HepG2 (cell line): ENCODE measurements at regions not wholly inside any gene's neighbourhood (a gene's known extent, or its start where the extent isn't known, plus 50 kb on each side); places are given as distances from the start of the nearest gene placed in this dataset.
A peak's percentile ranks its signal among the peaks of the same experiment; 100 is the strongest.

Source experiments
- ARID2 ChIP-seq: sonication (generic); formaldehyde crosslinking; IDR thresholded peaks from 2 replicates; pipeline ENCODE4 v1.8.1; 2022; ENCODE audit warnings: mild to moderate bottlenecking, missing genetic modification reagents, borderline replicate concordance
- ARID3A ChIP-seq: IDR thresholded peaks from 2 replicates; pipeline ENCODE4 v1.6.1; 2012; ENCODE audit warnings: low read depth, low read length, improper control_type of control experiment
- BCL6 ChIP-seq: IDR thresholded peaks from 2 replicates; pipeline ENCODE4 v1.6.1; 2016; ENCODE audit warnings: missing genetic modification reagents, missing compliant biosample characterization
- CEBPG ChIP-seq: IDR thresholded peaks from 2 replicates; pipeline ENCODE4 v1.6.1; 2016
- CHD4 ChIP-seq: fragments of 200-600 bp; sonication (generic); IDR thresholded peaks from 2 replicates; pipeline ENCODE4 v1.7.0; 2017; ENCODE audit warnings: mild to moderate bottlenecking, low read length, borderline replicate concordance
- GATAD2A ChIP-seq: IDR thresholded peaks from 2 replicates; pipeline ENCODE4 v1.6.1; 2016
- HNF4G ChIP-seq, 2 experiments: sonication (generic) in 1 of 2; formaldehyde crosslinking in 1 of 2; IDR thresholded peaks; 2 replicates each; pipeline versions ENCODE4 v1.4.0 to v1.6.1; 2011 to 2020; ENCODE audit warnings: borderline replicate concordance in 2 of 2, low read depth in 2 of 2, mild to moderate bottlenecking in 2 of 2, low read length in 1 of 2, missing genetic modification reagents in 1 of 2, moderate library complexity in 1 of 2
- HNRNPK ChIP-seq: fragments of 200-400 bp; formaldehyde crosslinking; IDR thresholded peaks from 2 replicates; pipeline ENCODE4 v1.6.1; 2018; ENCODE audit warnings: low read length, low read depth, moderate library complexity, mild to moderate bottlenecking; ENCODE audit not compliant: poor library complexity, severe bottlenecking
- KDM2A ChIP-seq: sonication (generic); formaldehyde crosslinking; IDR thresholded peaks from 2 replicates; pipeline ENCODE4 v1.4.0; 2020; ENCODE audit warnings: low read depth, missing genetic modification reagents, borderline replicate concordance
- KDM4B ChIP-seq: sonication (generic); formaldehyde crosslinking; IDR thresholded peaks from 2 replicates; pipeline ENCODE4 v1.4.0; 2020; ENCODE audit warnings: missing genetic modification reagents
- LRRFIP1 ChIP-seq: sonication (generic); formaldehyde crosslinking; conservative IDR thresholded peaks from 2 replicates; pipeline ENCODE4 v1.4.0; 2020; ENCODE audit warnings: missing genetic modification reagents
- SOX6 ChIP-seq, 2 experiments: fragments of 450-650 bp in 1 of 2; sonication (generic) in 1 of 2; formaldehyde crosslinking in 1 of 2; IDR thresholded peaks; 2 replicates each; pipeline versions ENCODE4 v1.4.0 to v1.6.1; 2017 to 2020; ENCODE audit warnings: antibody characterized with exemption in 1 of 2, mild to moderate bottlenecking in 1 of 2, missing genetic modification reagents in 1 of 2
- TBL1XR1 ChIP-seq: fragments of 150-350 bp; IDR thresholded peaks from 2 replicates; pipeline ENCODE4 v1.6.1; 2014; ENCODE audit warnings: borderline replicate concordance, low read length; ENCODE audit not compliant: partially characterized antibody
- TOE1 ChIP-seq: sonication (generic); formaldehyde crosslinking; IDR thresholded peaks from 2 replicates; pipeline ENCODE4 v1.4.0; 2020; ENCODE audit warnings: mild to moderate bottlenecking, missing genetic modification reagents
- ZFP41 ChIP-seq: sonication (generic); formaldehyde crosslinking; IDR thresholded peaks from 2 replicates; pipeline ENCODE4 v1.4.0; 2020; ENCODE audit warnings: mild to moderate bottlenecking, missing genetic modification reagents, borderline replicate concordance
- ZNF644 ChIP-seq: IDR thresholded peaks from 2 replicates; pipeline ENCODE4 v1.6.1; 2016; ENCODE audit warnings: low read depth
- TF ChIP-seq, protein P1 (sequence below): sonication (generic); formaldehyde crosslinking; IDR thresholded peaks from 2 replicates; pipeline ENCODE4 v1.8.0; 2022; ENCODE audit warnings: missing genetic modification reagents, mild to moderate bottlenecking, inconsistent platforms, borderline replicate concordance
- TF ChIP-seq, protein P2 (sequence below): sonication (generic); formaldehyde crosslinking; IDR thresholded peaks from 2 replicates; pipeline ENCODE4 v1.8.0; 2022; ENCODE audit warnings: mild to moderate bottlenecking, missing genetic modification reagents
- TF ChIP-seq, protein P3 (sequence below): IDR thresholded peaks from 2 replicates; pipeline ENCODE4 v1.6.1; 2016
- TF ChIP-seq, protein P4 (sequence below): sonication (generic); formaldehyde crosslinking; IDR thresholded peaks from 2 replicates; pipeline ENCODE4 v1.5.0; 2020; ENCODE audit warnings: mild to moderate bottlenecking, missing genetic modification reagents

DNA sequence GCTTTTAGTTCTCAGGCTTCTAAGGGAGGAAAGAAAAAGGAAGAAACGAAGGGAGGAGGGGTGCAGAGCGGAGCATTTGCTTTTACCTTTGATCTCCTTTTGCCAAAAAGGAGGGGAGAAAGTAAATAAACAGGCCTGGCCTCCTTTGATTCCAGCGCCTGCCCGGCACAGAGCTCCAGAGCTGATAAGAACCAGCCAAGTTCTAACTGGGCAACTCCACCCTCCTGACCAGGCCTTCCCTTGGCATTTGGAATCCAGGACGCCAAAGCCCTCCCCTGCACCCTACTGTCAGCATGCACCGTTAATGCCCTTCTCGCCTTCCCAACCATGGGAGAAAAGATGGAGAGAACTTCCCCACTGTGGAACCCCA lies 120.8 kb upstream of the PTPN1 start (continued):
- TF ChIP-seq CHD4: peak; percentile 21
- TF ChIP-seq, protein P1, sequence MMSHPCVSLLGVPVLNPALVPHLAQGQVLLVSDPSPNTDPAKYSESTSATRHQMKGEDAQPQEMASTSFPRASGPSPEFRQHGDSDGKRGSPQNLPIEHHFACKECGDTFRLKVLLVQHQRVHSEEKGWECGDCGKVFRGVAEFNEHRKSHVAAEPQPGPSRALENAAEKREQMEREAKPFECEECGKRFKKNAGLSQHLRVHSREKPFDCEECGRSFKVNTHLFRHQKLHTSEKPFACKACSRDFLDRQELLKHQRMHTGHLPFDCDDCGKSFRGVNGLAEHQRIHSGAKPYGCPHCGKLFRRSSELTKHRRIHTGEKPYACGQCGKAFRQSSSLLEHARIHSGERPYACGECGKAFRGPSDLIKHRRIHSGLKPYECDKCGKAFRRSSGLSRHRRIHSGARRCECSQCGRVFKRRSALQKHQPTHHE (CRISPR knock-in tag): peak; percentile 12; the same call in 1 of the 2 replicates
- peak; percentile 90 for TF ChIP-seq BCL6 (CRISPR knock-in tag)
- peak; percentile 74; the same call in 1 of the 2 replicates for TF ChIP-seq ARID2 (CRISPR knock-in tag)
- peak; percentile 96 for TF ChIP-seq GATAD2A (CRISPR knock-in tag)
- TF ChIP-seq CEBPG (CRISPR knock-in tag): peak; percentile 63
- TF ChIP-seq SOX6 (IDR thresholded peaks at IDR 0.05): no peak
- peak; percentile 71 for TF ChIP-seq SOX6 (CRISPR knock-in tag; IDR thresholded peaks at IDR 0.05)
- peak; percentile 78 for TF ChIP-seq ZNF644 (CRISPR knock-in tag)
- peak; percentile 82 for TF ChIP-seq TBL1XR1
- TF ChIP-seq HNF4G (IDR thresholded peaks at IDR 0.05; ENCODE audit: borderline replicate concordance, low read depth, low read length): peak; percentile 84
- TF ChIP-seq HNF4G (CRISPR knock-in tag; IDR thresholded peaks at IDR 0.05; ENCODE audit: borderline replicate concordance, low read depth): peak; percentile 94
- peak; percentile 10; the same call in 1 of the 2 replicates for TF ChIP-seq KDM2A (CRISPR knock-in tag)
- TF ChIP-seq, protein P2, sequence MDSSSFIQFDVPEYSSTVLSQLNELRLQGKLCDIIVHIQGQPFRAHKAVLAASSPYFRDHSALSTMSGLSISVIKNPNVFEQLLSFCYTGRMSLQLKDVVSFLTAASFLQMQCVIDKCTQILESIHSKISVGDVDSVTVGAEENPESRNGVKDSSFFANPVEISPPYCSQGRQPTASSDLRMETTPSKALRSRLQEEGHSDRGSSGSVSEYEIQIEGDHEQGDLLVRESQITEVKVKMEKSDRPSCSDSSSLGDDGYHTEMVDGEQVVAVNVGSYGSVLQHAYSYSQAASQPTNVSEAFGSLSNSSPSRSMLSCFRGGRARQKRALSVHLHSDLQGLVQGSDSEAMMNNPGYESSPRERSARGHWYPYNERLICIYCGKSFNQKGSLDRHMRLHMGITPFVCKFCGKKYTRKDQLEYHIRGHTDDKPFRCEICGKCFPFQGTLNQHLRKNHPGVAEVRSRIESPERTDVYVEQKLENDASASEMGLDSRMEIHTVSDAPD (CRISPR knock-in tag): peak; percentile 100
- TF ChIP-seq ZFP41 (CRISPR knock-in tag): no peak
- peak; percentile 48 for TF ChIP-seq KDM4B (CRISPR knock-in tag)
- TF ChIP-seq TOE1: 0 out of 2 replicates have a peak, but pooled peaks have one; percentile 83
- TF ChIP-seq LRRFIP1 (CRISPR knock-in tag): 0 out of 2 replicates have a peak, but pooled peaks have one; percentile 48
- no peak for TF ChIP-seq ARID3A
- TF ChIP-seq, protein P3, sequence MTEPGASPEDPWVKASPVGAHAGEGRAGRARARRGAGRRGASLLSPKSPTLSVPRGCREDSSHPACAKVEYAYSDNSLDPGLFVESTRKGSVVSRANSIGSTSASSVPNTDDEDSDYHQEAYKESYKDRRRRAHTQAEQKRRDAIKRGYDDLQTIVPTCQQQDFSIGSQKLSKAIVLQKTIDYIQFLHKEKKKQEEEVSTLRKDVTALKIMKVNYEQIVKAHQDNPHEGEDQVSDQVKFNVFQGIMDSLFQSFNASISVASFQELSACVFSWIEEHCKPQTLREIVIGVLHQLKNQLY (CRISPR knock-in tag): peak; percentile 79
- TF ChIP-seq HNRNPK: no peak
- TF ChIP-seq, protein P4, sequence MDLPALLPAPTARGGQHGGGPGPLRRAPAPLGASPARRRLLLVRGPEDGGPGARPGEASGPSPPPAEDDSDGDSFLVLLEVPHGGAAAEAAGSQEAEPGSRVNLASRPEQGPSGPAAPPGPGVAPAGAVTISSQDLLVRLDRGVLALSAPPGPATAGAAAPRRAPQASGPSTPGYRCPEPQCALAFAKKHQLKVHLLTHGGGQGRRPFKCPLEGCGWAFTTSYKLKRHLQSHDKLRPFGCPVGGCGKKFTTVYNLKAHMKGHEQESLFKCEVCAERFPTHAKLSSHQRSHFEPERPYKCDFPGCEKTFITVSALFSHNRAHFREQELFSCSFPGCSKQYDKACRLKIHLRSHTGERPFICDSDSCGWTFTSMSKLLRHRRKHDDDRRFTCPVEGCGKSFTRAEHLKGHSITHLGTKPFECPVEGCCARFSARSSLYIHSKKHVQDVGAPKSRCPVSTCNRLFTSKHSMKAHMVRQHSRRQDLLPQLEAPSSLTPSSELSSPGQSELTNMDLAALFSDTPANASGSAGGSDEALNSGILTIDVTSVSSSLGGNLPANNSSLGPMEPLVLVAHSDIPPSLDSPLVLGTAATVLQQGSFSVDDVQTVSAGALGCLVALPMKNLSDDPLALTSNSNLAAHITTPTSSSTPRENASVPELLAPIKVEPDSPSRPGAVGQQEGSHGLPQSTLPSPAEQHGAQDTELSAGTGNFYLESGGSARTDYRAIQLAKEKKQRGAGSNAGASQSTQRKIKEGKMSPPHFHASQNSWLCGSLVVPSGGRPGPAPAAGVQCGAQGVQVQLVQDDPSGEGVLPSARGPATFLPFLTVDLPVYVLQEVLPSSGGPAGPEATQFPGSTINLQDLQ (CRISPR knock-in tag): no peak
